KBM-7 (cell line): ENCODE measurements at regions not wholly inside any gene's neighbourhood (a gene's known extent, or its start where the extent isn't known, plus 50 kb on each side); places are given as distances from the start of the nearest gene placed in this dataset.

Experiments used
- DNase-seq: peaks from one replicate; pipeline ENCODE4 v3.0.0-alpha.2; 2015
- in situ Hi-C: fragments of 300-500 bp; cut with MboI; formaldehyde crosslinking; loops from 2 replicates; pipeline ENCODE4 v1.14.3; 2020; ENCODE audit warnings: low sequenced_read_pairs, low pct_unique_long_range_greater_than_20kb, mixed read lengths

GRCh38 chr6:105510746-105511145, 107.9 kb upstream of the PREP start:
- no peak for DNase-seq
- in situ Hi-C loops = no loop called here

GRCh38 chr6:105509506-105510331, 106.8 kb upstream of the PREP start:
- in situ Hi-C loops = no loop called here
- no peak for DNase-seq

- DNase-seq = no peak
- in situ Hi-C loops = no loop called here
Measured at GRCh38 chr6:105507811-105508210, 104.9 kb upstream of the PREP start.

- in situ Hi-C loops = no loop called here
- DNase-seq = no peak
Measured at GRCh38 chr6:105504706-105505105, 101.8 kb upstream of the PREP start.

- in situ Hi-C loops = no loop called here
- DNase-seq = no peak
Measured at GRCh38 chr6:105503641-105504040, 100.8 kb upstream of the PREP start.

- in situ Hi-C loops = no loop called here
Measured at GRCh38 chr6:105501826-105502344, 99.0 kb upstream of the PREP start.

GRCh38 chr6:105501246-105501645, 98.4 kb upstream of the PREP start:
- in situ Hi-C loops = no loop called here
- no peak for DNase-seq

More at GRCh38 chr6:105501826-105502344, 99.0 kb upstream of the PREP start:
- DNase-seq = no peak

GRCh38 chr6:105500693-105501092, 97.8 kb upstream of the PREP start:
- DNase-seq = no peak
- in situ Hi-C loops = no loop called here

GRCh38 chr6:105499931-105500330, 97.0 kb upstream of the PREP start:
- in situ Hi-C loops = no loop called here
- DNase-seq = no peak

GRCh38 chr6:105499136-105499870, 96.4 kb upstream of the PREP start:
- DNase-seq = no peak
- in situ Hi-C loops = no loop called here

GRCh38 chr6:105497549-105497948, 94.7 kb upstream of the PREP start:
- no peak for DNase-seq
- in situ Hi-C loops = no loop called here

GRCh38 chr6:105495515-105495914, 92.6 kb upstream of the PREP start:
- no peak for DNase-seq
- in situ Hi-C loops = no loop called here

- in situ Hi-C loops = no loop called here
- DNase-seq = no peak
Measured at GRCh38 chr6:105494688-105495087, 91.8 kb upstream of the PREP start.

GRCh38 chr6:105493736-105494135, 90.9 kb upstream of the PREP start:
- in situ Hi-C loops = no loop called here
- no peak for DNase-seq

GRCh38 chr6:105492706-105493673, 90.1 kb upstream of the PREP start:
- in situ Hi-C loops = no loop called here
- DNase-seq = no peak

- no peak for DNase-seq
- in situ Hi-C loops = no loop called here
Measured at GRCh38 chr6:105489216-105489530, 86.3 kb upstream of the PREP start.

GRCh38 chr6:105488516-105489215, 85.8 kb upstream of the PREP start:
- in situ Hi-C loops = no loop called here
- DNase-seq = no peak

GRCh38 chr6:105487040-105487790, 84.3 kb upstream of the PREP start:
- in situ Hi-C loops = no loop called here

More at GRCh38 chr6:105487040-105487790, 84.3 kb upstream of the PREP start:
- DNase-seq = no peak
